Hepatocyte (in vitro differentiated cells): ENCODE measurements at regions not wholly inside any gene's neighbourhood (a gene's known extent, or its start where the extent isn't known, plus 50 kb on each side); places are given as distances from the start of the nearest gene placed in this dataset.

Experiments
- EZH2 ChIP-seq: fragments of 200-600 bp; sonication (generic); IDR thresholded peaks from 2 replicates; pipeline ENCODE4 v1.6.1; 2016; ENCODE audit warnings: antibody characterized with exemption, mild to moderate bottlenecking, borderline replicate concordance
- EZH2phosphoT487 ChIP-seq: fragments of 200-600 bp; sonication (generic); IDR thresholded peaks from one replicate; pipeline ENCODE4 v1.6.1; 2018; ENCODE audit warnings: antibody characterized with exemption, mild to moderate bottlenecking, low read depth, moderate library complexity; ENCODE audit not compliant: unreplicated experiment, severe bottlenecking
- TF ChIP-seq, protein P1 (sequence below): fragments of 200-600 bp; sonication (generic); IDR thresholded peaks from 2 replicates; pipeline ENCODE4 v1.5.1; 2016; ENCODE audit warnings: antibody characterized with exemption, mild to moderate bottlenecking; ENCODE audit not compliant: poor library complexity

- TF ChIP-seq, protein P1, sequence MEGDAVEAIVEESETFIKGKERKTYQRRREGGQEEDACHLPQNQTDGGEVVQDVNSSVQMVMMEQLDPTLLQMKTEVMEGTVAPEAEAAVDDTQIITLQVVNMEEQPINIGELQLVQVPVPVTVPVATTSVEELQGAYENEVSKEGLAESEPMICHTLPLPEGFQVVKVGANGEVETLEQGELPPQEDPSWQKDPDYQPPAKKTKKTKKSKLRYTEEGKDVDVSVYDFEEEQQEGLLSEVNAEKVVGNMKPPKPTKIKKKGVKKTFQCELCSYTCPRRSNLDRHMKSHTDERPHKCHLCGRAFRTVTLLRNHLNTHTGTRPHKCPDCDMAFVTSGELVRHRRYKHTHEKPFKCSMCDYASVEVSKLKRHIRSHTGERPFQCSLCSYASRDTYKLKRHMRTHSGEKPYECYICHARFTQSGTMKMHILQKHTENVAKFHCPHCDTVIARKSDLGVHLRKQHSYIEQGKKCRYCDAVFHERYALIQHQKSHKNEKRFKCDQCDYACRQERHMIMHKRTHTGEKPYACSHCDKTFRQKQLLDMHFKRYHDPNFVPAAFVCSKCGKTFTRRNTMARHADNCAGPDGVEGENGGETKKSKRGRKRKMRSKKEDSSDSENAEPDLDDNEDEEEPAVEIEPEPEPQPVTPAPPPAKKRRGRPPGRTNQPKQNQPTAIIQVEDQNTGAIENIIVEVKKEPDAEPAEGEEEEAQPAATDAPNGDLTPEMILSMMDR = no peak
- TF ChIP-seq EZH2 (no peak), EZH2phosphoT487 (no peak)
These were observed 438.1 kb upstream of the ARPP21 start for GRCh38 chr3:35201211-35201610.
